NCI-H526 (cell line): ENCODE measurements at regions not wholly inside any gene's neighbourhood (a gene's known extent, or its start where the extent isn't known, plus 50 kb on each side); places are given as distances from the start of the nearest gene placed in this dataset.
A peak's percentile ranks its signal among the peaks of the same experiment; 100 is the strongest.

Source experiments
- DNase-seq, 2 experiments: peaks; one replicate each; lab custom pipeline; 2025; lab: John Stamatoyannopoulos, UW

DNA sequence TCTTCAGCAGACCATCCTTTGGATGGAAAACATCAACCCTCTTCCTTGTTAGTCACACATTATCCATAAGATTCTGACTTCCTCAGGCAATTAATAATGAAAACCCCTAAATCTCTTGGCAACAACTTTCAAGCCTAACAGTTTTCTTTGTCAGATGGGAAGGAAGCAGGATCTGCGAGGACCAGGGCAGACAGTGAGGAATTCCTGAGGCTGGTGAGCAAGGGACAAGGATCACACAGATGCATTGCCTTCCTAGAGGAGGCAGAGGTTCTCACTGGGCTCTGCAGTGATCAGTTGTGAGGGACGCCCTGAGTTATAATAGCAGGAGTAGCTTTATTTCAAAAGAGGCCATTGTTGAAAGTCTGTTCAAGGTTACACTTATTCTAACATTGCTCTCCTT, 195.4 kb downstream of the SLIT2 start:
- no peak for DNase-seq

DNA sequence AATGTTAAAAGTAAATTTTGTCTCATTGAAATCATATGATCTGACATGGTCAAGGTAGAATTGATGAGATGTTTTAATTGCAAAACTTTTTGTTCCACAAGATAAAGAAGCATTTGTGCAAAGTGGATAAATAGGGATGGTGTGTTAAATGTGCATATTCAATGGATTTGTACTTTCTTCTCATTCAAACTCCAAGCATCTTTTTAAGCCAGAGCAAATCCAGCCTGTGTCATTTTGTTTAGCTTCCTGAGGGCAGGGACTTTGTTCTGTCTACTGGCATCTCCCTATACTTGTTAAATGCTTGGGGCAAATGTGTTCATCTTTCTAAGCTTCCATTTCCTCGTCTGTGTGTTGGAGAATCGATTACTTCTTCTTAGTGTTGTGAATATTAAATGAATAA, 200.3 kb downstream of the SLIT2 start:
- no peak for DNase-seq

DNA sequence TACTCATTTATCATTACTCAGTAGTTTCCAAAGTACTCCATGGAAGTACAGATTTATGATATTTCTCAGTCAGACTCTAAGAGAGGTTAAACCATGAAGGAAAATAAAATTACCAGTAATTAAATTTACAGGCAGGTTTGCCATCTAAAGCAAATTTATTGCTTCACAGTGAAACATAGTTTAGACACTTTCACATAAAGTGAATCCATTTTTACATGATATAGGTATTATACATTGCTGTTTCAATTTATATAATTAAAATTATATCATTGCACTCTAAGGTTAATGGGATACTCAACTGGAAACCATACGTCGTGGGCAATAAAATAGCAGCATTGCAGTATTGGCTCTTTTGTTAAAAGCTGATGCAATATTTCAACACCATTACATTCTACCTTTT, 202.8 kb downstream of the SLIT2 start:
- DNase-seq = no peak

DNA sequence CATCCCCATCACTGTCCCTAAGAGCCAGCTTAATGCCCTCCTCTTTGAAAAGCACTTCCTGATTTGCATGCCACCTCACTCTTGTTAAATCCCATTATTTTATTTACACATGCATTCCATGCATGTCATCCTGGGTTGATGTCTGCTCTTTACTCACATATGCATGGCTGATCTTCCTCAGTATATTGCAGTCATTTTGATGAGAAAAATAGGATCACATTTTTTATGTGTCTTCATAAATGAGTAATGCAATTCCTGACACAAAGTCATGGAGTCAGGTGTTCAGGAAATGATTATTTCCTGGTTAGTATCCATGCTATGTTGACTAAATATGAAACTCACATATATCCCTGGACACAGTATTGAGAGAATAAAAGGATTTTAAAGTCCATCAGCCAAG, 204.7 kb downstream of the SLIT2 start:
- peak; percentile 32 to 55 for DNase-seq

DNA sequence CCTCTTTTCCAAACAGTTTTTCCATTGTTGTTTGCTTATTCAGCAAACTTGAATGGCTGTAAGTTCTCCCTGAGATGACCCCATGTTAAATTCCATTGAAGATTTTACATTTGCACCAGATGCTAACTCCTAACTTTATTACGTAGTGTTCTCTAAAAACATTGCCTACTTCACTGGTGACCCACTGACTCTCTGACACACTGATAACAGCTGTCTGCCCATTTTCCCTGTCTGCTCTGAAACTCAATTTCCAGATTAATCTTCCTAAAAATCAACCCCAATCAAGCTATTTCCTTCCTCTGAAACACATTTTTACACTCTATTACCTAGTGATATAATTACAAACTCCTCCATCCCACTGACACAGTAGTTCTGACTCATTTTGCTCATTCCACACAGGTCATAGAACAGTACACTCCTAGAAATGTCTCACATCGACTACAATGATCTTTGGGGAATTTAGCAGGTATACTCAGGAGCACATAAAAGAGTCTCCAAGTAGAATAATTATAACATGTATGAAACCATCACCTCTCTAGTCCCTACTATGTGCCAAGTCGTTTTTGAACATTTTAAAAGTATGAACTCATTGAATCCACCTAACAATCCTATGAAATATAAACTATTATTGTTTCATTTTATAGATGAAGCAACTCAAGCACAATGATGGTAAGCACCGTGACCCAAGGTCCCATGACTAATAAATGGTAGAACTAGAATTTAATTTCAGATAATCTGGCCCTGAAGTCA, 210.9 kb downstream of the SLIT2 start:
- no peak for DNase-seq

DNA sequence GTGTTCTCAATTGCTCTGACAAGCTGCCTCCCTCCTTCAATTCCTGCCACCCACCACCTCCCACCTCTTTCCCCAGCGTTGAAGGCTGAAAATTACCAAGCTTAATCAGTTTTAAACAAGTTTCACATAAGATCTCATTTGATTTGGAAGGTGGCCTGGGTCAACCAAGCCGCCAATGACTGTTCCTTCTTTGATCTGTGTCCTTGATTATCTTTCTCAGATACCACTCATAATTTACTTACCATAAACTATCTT, 211.4 kb downstream of the SLIT2 start:
- DNase-seq = no peak

DNA sequence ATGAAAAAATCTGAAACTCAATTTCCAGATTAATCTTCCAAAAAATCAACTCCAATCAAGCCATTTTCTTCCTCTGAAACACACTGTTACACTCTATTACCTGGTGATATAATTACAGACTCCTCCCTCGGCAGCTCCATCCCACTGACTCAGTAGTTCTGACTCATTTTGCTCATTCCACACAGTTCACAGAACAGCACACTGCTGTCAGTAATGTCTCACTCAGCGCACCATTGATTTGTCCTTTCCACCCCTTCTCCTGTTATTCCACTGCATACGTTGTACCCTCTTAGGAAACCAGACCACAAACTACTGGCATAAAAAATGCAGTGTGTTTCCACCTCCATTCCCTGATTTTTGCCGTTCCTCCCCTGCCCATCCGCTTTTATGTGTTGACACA, 212.7 kb downstream of the SLIT2 start:
- DNase-seq = no peak

DNA sequence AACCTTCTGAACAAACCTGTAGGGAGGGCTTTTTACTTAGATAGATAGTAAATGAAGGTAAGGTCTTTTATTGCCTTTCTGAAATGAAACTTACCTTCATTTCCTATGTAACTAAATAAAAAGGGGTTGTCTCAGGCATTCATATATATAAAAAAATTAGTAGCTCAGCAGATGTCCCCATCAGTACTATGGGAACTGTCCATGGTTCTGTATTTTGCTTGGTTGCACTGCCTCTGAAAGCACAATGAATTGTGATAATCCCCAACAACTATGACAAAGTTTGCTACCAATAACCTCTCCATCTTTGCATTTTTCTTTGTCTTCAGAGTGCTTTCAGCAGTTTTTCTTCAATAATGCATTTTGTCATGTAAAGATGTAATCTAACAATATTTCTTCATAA, 222.4 kb downstream of the SLIT2 start:
- no peak for DNase-seq

DNA sequence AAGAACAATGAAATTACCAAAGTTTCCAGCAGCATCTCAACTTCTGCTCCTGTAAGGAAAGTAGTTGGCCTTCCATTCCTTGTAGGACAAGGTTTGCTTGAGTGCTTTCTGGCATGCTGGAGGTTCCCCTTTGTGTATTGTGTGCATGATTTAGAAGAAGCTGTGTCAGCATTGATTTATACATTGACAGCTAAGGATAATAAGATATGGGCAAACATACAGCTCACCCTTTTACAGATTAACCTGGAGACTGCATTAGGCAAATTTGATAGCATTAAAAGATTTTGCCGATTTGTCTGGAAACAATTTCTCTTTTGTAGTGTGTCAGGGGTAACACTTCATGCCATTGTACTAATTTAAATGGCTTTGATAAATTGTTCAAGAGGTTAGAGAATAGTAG, 221.8 kb upstream of the PACRGL start:
- peak; percentile 64 to 69 for DNase-seq

DNA sequence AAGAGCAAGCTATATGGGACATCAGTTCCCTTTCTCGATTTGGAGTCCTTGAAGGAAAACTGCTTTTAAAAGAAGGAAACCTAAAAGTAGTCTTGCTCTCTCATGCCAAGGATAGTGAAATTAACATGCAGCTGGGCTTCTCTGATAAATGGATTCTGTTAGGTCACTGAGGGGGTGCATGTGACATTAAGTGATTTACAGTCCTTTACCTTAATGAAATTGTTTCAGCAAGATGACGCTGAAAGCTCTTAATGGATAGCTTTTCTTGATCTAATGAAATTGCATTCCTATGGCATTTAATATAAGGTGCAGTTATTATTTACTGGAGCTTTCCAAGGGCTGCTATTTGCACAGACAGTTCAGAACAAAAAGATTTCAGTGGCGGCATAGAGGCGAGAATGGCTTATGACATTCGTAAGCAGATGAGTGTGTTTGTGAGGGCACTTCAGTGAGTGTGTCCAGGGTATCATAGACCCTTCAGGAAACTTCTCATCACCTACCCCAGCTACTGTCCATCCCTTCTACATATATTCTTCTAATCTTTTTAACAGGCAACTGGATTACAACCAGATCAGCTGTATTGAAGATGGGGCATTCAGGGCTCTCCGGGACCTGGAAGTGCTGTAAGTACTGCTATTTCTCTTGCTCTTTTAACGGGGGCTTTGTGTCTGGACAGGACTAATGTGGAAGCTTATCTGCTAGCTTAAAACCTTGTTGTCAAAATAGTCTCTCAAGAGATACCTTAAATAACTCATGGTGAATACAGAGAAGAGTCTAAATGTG, 219.9 kb upstream of the PACRGL start:
- DNase-seq = peak in 1 of 2 experiments; percentile 5

DNA sequence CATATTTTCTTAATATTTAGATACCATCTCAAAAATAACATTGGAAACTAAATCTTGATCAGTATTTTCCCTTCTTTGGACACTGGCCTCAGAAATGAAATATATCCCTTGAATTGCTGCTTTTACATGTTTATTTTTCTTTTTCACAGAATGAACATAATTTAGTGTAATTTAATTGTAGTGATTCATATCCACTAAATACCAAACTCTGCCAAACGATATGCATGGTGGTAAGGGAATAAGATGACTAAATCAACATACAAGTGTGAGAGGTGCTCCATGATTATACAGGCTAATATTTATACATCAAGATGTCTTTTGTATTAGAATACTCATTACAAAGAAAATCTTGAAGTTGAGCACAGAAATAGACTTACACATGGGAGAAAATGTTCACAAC, 216.8 kb upstream of the PACRGL start:
- no peak for DNase-seq

DNA sequence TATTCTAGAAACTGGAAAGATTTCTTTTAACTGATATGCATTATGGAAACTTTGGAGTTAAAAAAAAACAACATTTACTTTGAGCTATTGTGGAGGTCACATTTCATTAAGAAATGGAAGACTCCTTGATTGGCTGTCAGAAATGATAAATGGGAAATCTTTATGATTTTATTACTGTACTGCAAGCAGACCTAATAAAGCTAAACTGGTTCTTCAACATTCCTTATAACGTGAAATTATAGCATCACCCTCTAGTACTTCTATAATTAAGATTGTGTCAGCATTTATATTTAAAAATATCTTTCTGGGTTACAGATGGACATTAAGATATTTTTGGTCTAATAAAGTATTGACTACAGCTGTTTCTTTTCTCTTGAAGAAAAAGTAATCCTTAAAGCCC, 213.8 kb upstream of the PACRGL start:
- DNase-seq = no peak

DNA sequence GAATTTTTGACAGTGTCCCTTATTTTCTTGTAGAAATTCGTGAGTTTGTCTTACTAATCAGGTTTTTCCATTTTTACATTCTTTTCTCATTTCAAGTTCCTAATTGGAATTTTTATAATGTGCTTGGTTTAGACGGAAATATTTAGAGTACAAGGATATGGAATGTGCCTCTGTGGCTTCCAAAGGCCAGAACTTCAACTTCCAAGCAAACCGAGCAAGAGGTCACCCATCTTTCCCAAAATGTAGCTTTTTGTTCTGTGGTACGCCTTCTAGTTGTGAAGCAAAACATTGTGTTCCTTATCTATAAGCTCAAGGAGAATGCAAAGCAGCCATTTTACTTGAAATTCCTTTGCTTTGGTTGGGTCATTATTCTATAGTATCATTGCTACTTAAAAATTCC, 212.8 kb upstream of the PACRGL start:
- no peak for DNase-seq

DNA sequence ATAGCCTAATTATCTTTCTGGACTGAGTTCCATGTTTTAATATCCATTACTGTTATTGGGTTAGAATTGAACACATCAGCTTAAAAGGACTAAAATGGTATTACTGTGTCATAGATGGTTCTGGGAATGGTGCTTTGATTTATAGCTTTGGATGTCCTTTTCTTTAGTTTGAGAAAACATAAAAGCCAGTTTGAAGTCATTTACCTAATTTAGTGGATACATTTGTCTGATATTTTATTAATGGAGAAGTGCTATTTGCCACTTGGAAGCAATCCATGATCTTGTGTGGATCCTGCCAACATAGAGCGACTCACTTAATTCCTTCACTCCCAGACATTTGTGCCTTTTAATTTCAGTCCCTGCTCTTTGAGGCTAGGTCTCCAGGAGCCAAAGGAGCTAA, 212.4 kb upstream of the PACRGL start:
- DNase-seq = no peak

DNA sequence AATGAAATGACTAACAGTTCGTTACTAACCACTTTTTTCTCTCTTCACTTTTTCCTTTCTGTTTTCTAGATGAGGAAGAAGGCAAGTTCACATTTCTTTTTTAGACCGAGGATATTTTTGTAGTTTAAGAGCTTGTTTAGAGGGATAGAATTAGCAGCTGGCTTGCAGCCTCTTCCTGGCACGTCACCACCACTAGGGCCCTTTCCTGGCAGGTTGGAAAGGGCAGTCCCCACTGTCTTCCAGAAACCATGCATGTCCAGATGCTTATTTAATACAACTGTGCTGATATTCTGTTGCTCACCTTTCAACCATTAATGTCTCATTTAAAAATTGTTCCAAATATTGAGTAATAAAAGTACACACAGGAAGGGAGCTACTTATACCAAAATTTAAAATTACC, 209.5 kb upstream of the PACRGL start:
- DNase-seq = no peak

DNA sequence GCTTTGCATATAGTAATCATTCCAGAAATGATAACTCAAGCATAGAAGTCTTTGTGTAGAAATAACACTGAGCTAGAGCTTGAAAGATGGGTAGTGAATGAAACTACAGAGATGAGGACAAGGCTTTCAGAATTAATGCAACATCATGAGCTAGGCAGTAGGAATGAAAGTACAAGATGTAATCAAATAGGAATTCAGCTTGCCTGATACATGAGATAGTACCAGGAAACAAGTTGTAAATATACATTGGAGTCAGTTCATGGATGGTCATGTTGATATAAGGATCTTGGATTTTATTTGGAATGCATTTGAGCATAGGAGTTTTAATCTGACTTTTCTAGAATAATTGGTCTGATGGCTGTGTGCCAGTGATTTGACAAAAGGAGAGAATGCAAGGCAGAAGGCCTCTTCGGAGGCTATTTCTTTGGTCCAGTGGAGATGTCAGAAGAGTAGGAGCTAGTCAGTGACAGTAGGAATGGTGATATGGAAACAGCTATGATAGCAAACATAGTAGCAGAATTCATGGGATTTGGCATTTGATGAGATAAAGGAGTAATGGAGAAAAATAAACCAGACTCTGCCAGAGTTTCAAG, 206.4 kb upstream of the PACRGL start:
- no peak for DNase-seq

DNA sequence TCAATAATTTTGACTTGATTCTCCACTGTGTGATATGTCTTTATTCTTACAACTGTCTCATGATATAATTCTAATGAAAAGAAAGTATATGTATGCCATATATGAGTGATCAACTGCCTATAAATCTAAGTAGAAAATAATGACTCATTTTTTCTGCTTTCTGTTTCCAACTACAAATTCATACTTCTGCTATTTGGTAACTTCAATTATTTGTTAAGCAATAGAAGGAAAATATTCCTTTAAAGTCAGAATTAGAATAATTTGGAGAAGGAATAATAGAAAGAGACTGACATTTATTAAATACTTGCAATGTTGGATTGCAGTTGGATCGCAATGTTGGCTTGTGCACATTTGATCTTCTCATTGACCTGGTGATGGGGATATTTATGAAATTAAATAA, 204.2 kb upstream of the PACRGL start:
- DNase-seq = no peak

DNA sequence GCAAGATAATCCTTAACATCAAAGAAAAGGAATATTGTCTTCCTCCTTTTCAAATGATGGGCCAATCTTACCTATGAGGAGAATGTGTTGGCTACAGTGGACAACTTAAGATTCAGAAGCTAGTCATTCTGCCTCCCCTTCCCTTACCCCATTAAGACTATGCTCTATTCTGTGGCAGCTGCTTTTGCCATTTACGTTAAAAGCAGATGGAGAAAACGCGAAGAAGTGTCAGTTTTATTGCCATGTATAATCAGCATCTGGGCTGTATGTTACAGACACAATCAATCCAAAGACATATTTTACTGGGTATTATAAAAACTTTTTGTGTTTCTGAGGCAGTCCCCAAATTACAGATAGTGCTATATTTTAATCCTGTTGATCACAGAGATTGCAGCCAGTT, 196.1 kb upstream of the PACRGL start:
- DNase-seq = no peak

DNA sequence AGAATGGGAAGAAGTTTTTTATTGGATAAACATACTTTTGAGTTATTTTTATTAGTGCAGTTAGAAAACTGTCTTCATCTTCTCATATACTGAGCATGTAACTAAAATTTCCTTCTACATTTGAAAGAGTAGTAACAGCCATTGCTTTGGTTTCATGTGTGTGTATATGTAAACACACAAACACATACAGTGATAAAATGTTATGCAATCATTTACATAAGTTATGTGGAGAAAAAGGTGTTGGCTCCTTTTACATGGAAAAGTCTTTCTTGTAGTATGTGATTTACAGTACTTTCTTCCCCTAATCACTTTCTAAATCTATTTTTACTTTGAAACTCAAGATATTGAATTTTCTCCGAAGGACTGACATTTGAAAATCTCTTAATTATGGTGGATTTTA, 194.3 kb upstream of the PACRGL start:
- DNase-seq = no peak

DNA sequence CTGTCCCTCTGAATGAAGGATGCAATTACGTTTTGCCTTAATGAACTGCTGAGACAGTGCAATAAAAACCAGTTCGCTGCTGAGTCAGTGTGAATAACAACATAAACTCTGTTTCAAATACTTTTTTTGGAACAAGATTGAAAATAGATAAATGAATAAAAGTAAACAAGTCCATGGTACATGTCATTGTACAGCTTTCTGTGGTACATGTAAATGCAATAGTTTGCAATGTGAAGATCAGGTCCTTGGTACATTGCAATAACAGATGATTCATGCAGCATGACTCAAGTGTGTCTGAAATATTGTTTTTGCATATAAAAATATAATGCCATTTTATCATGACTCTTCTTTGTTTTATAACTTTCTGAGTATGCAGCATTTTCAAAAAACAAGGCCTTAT, 193.4 kb upstream of the PACRGL start:
- no peak for DNase-seq

DNA sequence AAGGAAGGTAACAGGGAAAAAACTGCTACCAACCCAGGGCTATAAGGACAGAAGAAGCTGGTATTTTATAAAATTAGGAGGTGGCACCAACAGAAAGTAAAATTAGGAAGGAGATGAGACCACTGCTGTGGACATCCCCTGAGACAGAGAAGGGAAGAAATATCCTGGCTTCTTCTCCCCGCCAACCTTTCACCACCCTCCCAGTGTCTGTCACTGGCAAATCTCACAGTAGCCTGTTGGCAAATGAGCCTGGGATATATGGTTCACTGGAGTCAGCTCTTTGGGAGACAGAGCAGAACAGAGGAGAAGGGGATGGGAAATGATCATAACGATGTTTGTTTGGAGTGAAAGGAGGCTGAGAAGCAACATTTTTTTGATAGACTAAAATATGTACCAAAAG, 190.9 kb upstream of the PACRGL start:
- DNase-seq = no peak

DNA sequence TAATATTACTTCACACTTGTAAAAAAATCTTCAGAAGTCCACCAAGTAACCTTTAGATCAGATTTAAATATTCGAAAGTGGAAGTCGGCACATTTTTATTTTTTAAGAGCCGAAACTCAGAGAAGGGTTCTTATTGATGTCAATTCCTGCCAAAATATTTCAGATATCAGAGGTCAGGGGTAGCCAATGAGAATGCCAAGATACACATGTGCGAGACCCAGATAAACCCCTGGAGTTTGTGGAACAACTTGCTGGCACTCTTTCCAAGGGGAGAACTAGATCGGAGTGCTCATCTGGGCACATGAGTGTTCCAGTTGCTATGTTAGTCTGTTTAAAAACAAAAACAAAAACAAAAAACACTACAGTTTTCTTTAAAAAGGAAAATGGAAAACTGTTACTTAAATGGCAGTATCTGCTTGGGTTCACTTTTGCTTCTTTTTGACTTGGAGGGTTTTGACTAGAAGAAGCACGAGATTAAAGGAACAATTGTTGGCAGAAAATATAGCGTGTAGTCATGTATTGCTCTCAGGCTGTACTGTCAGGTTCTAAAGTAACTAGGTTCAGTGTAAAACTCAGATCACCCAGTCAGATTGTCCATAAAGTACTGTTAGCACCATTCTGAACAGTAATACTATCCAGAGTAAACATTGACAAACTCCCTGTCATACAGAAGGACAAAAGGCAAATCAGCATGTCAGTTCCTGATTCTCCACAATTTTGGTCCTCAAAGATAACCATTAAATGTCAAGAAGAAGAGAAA, 188.0 kb upstream of the PACRGL start:
- DNase-seq = peak in 1 of 2 experiments; percentile 59

DNA sequence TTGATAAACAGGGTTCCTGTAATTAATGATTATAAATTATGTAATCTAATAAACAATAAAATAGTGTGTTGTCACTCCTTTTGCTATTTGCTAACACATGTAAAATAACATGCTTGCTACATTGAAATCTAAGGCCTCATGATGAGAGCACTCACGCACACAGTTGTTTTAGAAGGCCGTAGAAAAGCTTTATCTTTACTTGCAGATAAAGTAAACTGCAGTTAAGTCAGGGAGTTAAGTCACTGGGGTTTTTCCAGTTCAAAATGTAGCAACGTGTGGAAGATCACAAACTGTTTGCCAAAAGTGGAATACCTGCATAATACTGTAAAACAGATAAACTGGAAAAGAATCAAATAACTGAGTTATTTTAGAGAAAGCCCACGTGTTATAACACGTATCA, 187.3 kb upstream of the PACRGL start:
- no peak for DNase-seq
